Stimulated activated CD4-positive, alpha-beta T cell treated with anti-CD3 and anti-CD28 coated beads, Interleukin-12 subunit alpha, Interleukin-12 subunit beta, amount 100 ng/mL, for 24 hours (primary cell): ENCODE measurements at regions not wholly inside any gene's neighbourhood (a gene's known extent, or its start where the extent isn't known, plus 50 kb on each side); places are given as distances from the start of the nearest gene placed in this dataset.
"Not testable (repeated sequence)": the region's sequence is repeated elsewhere in the genome, so short reads cannot be mapped to it uniquely, and the experiment has no call there.

Experiments used
- DNase-seq, 2 experiments: peaks; one replicate each; pipeline ENCODE4 v3.0.0-alpha.2; 2020; ENCODE audit warnings: low read depth in 2 of 2

DNA sequence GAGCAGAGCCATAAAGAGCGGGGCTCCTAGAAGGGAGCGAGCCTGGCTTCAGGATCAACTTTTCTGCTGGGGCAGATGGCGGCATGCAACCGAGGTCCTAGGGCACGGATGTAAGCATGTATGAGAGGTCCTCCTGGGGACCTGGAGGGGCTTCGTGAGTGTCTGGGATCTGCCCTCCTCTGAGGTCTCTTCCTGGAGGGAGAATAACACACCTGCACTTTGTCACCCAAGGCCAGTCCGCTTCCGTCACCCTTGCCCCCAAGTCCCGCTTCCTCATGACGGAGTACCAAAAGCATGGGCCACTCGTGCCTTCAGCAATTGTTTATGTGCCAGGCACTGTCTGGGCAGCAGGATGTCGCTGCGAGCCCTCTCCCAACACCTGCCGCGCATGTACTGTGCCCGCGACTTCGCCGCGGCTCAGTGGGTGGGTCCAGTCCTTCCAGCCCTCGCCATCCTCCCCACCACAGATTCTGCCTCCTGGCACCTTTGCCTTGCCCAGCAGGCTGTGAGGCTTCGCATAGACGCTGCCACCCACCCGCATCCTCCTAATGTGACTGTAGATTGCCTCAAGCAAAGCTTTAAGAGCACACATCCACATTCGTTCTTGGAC, 60.0 kb upstream of the TMPRSS2 start:
- DNase-seq, result no peak

DNA sequence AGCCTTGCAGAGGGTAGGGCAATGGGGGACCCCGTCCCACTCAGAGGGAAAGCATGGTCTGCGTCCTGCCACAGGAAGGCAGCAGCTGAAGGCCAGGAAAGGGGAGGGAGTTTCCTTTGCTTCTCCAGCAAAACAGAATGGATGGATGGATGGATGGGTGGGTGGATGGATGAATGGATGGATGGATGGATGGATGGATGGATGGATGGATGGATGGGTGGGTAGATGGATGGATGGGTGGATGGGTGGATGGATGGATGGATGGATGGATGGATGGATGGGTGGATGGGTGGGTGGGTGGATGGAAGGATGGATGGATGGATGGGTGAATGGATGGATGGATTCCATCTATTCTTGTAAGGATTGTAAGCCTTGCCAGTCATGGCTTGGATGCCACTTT, 59.3 kb upstream of the TMPRSS2 start:
- not testable (repeated sequence) for DNase-seq

DNA sequence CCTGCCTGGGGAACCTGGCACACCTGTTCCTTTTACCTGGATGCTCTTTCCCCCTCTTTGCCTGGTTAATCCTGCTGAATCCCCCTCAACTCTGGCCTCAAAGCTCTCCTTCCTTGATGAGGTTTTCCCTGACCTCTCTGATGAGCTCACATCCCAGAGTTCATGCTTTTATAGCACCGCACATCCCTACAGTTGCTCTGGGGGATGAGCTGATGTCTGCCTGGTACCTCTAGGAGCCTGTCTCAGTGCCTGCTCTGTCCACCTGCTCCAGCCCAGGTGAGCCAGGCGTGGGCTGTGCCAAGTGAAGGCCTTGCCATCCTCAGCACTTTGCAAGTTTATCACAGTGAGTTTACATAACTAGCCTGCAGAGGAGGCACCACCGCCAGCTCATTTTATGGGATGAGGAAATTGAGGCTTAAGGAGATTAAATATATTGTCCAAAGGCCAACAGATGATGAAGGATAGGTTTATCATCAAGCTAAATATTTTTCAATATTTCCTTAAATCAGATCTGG, 58.6 kb upstream of the TMPRSS2 start:
- DNase-seq, result no peak

DNA sequence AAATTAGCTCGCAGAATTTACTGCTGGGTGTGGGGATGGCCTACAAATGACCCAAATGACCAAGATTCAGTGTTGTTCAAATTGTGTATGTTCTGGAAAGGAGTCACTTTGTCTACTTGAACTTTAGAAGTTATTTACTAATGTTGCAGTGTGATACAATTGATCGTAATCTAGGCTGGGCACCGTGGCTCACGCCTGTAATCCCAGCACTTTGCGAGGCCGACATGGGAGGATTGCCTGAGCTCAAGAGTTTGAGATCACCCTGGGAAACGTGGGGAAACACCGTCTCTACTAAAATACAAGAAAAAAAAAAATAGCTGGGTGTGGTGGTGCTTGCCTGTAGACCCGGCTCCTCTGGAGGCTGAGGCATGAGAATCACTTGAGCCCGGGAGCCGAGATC, 57.6 kb upstream of the TMPRSS2 start:
- no peak for DNase-seq

DNA sequence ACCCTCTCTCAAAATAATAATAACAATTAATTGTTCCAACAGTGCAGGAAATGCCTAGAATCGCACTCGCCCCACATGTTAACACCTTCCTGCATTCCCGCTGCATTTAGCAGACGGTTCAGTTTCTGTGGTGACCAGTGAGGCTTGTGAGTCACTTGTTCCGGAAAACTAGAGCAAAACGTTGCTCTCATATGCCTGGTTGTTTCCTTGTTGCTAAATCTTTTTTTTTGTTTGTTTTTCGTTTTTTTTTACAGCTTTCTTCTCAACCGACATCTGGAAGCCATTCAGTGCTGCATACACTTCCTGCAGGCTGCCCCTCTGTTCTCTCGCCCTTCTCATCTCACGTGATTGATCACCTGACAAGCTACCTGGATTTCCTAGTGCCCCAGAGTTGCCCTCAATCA, 56.9 kb upstream of the TMPRSS2 start:
- peak in 1 of 2 experiments; percentile 10 for DNase-seq

DNA sequence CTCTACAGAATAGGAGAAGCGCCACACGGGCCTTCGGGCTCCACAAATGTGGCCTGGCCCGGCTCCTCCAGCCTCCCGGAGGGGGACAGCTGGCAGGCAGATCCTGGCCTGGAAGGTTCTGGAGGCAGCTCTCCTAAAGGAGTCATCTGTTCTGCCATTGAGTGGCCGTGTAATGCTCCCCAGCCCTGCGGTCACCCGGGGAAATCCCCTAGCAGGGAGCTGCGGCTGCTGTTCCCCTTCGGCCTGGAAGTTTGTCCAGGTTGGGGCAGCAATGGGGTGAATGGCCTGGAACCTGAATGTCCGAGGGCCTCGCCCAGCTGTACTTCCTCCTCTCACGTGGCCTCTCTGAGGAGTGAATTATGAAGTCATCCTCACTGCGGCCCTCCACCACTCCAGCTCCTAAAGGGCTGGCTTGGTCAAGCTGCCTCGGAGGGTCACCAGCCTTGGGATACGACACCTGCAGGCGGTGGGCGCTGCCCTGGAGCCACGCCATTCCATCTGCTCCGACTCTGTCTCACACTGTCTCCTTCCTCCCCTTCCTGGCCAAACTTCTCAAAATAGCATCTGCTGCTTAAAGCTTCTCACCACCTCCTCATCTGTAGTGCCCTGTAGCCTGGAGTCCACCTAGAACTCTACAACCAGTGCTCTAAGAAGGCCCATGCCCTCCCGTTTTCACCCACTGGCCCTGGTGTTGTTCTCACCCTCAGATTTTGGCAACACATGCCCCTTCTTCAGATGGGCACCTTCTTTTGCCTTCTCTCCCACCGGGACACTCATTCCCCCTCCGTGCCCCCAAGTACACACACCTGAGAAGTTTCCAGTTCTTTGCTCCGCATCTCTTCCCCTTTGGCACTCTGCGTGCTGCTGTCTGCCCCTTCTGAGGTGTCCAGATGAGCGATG, 54.4 kb upstream of the TMPRSS2 start:
- no peak for DNase-seq

DNA sequence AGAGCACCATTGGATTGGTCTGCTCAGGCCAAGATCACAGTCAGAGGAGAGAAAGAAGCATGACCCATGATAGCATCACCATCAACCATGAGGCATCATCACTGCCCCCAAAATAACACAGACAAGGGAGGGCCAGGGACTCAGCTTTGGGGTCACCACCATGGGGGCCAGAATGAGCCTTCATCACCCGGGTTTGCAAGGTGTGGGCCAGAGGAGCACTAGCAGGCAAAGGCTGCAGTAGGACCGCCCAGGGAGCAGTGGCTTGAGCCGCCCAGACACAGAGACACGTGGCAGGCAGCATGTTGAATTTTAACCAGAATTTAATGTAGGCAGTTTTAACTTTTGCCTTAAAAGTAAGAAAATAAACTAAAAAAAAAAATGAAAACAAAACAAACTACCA, 53.7 kb upstream of the TMPRSS2 start:
- no peak for DNase-seq

DNA sequence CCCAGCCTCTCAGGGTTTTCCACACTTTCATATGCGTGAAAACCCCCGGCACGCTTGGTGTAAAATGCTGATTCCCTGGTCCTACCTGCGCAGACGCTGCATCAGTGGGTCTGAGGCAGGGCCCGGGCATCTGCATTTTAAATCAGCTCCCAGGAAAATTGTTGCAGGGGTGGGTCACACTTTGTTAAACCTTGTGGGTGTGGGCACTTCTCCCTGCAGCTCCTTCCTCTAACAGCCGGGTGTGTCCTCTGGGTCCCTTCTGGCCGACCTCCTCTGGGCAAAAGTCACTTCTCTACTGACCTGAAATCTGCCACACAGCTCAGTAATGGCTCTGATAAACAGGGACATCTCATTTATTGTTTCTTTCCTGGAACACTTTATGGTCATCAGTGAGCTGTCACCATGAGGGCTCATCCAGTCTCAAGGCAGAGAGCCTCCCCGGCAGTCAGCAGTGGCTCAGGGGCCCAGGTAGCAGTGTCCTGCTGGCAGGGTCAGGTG, 52.8 kb upstream of the TMPRSS2 start:
- no peak for DNase-seq

DNA sequence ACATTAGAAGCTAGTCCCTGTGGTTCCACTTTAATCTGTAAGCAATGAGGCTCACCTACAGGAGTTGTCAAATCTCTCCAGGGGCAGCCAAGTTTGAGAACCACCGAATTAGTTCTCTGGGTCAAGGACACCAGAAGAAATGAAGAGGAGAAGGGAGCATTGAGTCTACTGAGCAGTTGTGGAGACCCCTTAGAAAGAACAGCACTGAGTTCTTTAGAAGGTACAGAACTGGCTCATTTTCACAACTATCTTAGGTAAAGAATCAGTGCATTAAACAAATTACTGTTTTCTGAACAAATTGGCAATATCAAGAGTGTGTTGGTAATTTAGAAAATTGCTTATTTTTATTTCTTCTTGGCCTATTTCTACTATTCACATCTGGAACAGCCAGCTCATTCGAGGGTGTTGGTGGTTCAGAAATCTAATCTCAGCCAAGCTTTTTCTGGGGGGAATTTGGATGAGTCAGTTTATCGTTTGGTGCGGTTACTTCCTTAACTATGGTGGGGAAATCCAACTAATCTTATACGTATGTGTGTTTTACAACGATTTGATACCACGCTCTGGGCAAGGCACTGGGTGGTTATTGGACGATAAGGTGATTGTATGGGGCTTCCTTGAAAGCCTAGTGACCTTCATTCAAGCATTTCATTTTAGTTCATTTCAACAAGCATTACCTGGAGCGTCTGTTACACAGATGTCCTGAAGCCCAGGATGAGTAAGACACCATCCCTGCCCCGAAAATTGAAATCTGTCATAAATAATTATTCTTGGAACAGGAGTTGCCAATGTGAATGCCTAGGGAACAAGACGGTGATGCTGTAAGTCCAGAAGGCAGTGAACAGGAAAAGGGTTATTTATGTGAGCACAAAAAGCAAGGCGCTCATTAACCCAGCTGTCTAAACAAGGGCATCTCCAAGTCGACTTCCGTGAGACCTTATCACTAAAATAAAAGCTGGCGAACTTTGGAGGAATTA, 52.0 kb upstream of the TMPRSS2 start:
- no peak for DNase-seq

DNA sequence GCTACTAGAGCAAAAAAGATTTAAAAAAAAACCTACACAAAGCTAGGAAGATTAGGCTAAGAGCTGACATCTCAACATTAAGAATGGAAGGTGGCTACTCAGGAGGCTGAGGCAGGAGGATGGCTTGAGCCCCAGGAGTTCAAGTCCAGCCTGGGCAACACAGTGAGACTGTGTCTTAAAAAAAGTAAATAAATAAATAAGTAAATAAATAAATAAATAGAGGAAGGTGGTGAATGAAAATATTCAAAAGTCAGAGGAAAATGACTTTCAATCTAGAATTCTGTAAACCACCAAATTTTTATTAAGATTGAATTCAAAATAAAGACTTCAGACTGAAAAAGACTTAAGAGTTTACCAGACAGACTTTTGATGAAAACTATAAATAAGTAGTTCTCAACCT, 50.9 kb upstream of the TMPRSS2 start:
- no peak for DNase-seq

DNA sequence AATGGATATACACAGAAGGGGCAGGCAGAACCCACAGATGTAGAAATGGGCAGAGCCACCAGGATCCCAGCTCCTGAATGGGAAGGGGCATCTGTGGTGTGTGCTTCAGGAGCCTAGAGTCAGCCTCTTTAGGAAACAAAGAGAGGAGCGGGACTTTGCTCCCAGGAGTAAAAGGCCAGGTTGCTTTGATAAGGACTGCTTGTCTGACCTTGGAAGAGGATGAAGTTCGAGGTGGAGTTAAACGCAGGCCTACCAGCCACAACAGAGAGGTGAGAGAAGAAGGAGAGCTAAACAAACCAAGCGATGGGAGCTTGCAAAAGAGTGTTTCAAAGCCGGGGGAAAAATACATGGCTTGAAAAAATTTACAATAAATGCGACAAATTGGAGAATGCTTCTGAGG, 49.9 kb upstream of the TMPRSS2 start:
- DNase-seq, result no peak
